ENCODE measurements at regions not wholly inside any gene's neighbourhood (a gene's known extent, or its start where the extent isn't known, plus 50 kb on each side); places are given as distances from the start of the nearest gene placed in this dataset.

DNA sequence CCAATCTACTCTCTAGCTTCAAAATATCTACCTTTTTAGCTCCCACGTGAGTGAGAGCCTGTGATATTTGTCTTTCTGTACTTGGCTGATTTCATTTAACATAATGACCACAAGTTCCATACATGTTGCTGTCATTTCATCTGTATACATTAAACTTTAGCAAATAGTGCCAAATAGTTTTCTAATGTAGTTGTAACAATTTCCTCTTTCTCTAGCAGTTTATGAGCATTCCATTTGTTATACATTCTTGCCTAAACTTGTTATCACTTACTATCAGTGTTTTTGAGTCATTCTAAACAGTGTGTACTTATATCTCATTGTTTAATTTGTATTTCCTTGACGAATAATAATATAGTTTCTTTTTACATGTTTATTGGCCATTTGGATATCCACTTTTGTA lies 77.2 kb downstream of the NEUROD6 start:
- H3K27me3 ChIP-seq (ENCODE audit: control insufficient read depth in 1 of 2, insufficient read depth in 2 of 2, low read length in 2 of 2): no peaks in the 10 kb centered on the region
- H3K79me2 ChIP-seq (ENCODE audit: insufficient read depth, low read length): no peaks in the 10 kb centered on the region
- no peak overlapping the region for H3K9ac ChIP-seq (ENCODE audit: insufficient read depth, low read depth, low read length)
- H3K4me1 ChIP-seq (ENCODE audit: insufficient read depth, low read length): no peaks in the 10 kb centered on the region
- no peak for FAIRE-seq
- H4K20me1 ChIP-seq (ENCODE audit: insufficient read depth, low read length): no peaks in the 10 kb centered on the region
- ATAC-seq: no peak
- H3K36me3 ChIP-seq (replicated peaks in 1 of 2; ENCODE audit: control insufficient read depth in 1 of 2, insufficient read depth in 2 of 2, low read length in 2 of 2): no peaks in the 10 kb centered on the region
- POLR2A ChIA-PET: no interaction called here
- no peak overlapping the region for H3K27ac ChIP-seq (ENCODE audit: extremely low read length, insufficient read depth, low read length)
- TF ChIP-seq PAX8 (CRISPR knock-in tag; IDR thresholded peaks at IDR 0.05; ENCODE audit: borderline replicate concordance) (no peak), ZFP1 (CRISPR knock-in tag; IDR thresholded peaks at IDR 0.05) (no peak), CBX5 (CRISPR knock-in tag; IDR thresholded peaks at IDR 0.05; ENCODE audit: borderline replicate concordance) (no peak), ZNF782 (CRISPR knock-in tag; IDR thresholded peaks at IDR 0.05; ENCODE audit: borderline replicate concordance) (no peak), ZNF101 (CRISPR knock-in tag; IDR thresholded peaks at IDR 0.05; ENCODE audit: borderline replicate concordance, low read depth) (no peak), EED (CRISPR knock-in tag; IDR thresholded peaks at IDR 0.05) (no peak), ZNF335 (CRISPR knock-in tag; IDR thresholded peaks at IDR 0.05) (no peak), ZNF678 (CRISPR knock-in tag; IDR thresholded peaks at IDR 0.05) (no peak), HDAC6 (IDR thresholded peaks at IDR 0.05; ENCODE audit: low read depth, low read length) (no peak)
- no peaks in the 10 kb centered on the region for H3K9me3 ChIP-seq (ENCODE audit: low read length)
- in situ Hi-C loops (cut with HindIII; ENCODE audit: extremely low pct_ligation_motif_present, low pct_unique_long_range_greater_than_20kb): no loop called here
- DNase-seq (ENCODE audit: low spot score): no peak
- H3K4me3 ChIP-seq (replicated peaks in 1 of 3; ENCODE audit: insufficient read depth in 1 of 3, low read depth in 2 of 3, low read length in 3 of 3): no peak overlapping the region
- CTCF ChIA-PET (ENCODE audit: low intra/inter-chr PET ratio, low total read pairs): no interaction called here
- H2AFZ ChIP-seq (ENCODE audit: low read length): no peak overlapping the region
- intact Hi-C loops (cut with micrococcal nuclease; ENCODE audit: unreplicated experiment): no loop called here
- no TSS peak for BruUV-seq (replicated peaks)
- no peak overlapping the region for H3K4me2 ChIP-seq (ENCODE audit: low read depth, low read length)
- 0% methylated on average over 2 of the region's 2 CpGs for WGBS (ENCODE audit: low lambda C conversion rate)

DNA sequence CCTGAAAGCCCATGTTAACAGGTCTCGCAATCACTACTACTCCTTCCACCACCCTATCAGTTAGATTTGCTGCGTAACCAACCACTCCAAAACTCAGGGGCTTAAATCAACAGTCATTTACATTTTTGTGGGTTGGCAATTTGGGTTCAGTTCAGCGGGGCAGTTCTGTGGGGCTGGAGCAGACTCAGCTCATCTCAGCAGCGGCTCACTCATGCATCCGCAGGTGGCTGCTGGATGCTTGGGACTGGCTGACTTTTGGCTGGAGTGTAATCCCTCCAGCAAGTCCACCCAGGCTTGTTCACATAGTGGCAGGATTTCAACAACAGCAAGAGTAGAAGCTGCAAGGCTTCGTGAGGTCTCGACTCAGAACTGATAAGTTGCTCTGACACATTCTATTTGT lies 79.2 kb downstream of the NEUROD6 start:
- Histone ChIP-seq H3K9ac (ENCODE audit: insufficient read depth, low read depth, low read length) (no peak overlapping the region), H3K4me2 (ENCODE audit: low read depth, low read length) (no peak overlapping the region), H3K4me1 (ENCODE audit: insufficient read depth, low read length) (no peaks in the 10 kb centered on the region), H3K27ac (ENCODE audit: extremely low read length, insufficient read depth, low read length) (no peak overlapping the region), H3K9me3 (ENCODE audit: low read length) (no peaks in the 10 kb centered on the region), H4K20me1 (ENCODE audit: insufficient read depth, low read length) (no peaks in the 10 kb centered on the region), H2AFZ (ENCODE audit: low read length) (peak overlapping the region; percentile 27), H3K36me3 (replicated peaks in 1 of 2; ENCODE audit: control insufficient read depth in 1 of 2, insufficient read depth in 2 of 2, low read length in 2 of 2) (no peaks in the 10 kb centered on the region), H3K79me2 (ENCODE audit: insufficient read depth, low read length) (no peaks in the 10 kb centered on the region), H3K4me3 (replicated peaks in 1 of 3; ENCODE audit: insufficient read depth in 1 of 3, low read depth in 2 of 3, low read length in 3 of 3) (no peak overlapping the region), H3K27me3 (ENCODE audit: control insufficient read depth in 1 of 2, insufficient read depth in 2 of 2, low read length in 2 of 2) (no peaks in the 10 kb centered on the region)
- WGBS (ENCODE audit: low lambda C conversion rate): 23% methylated on average over 2 of the region's 7 CpGs
- CTCF ChIA-PET (ENCODE audit: low intra/inter-chr PET ratio, low total read pairs): no interaction called here
- DNase-seq (ENCODE audit: low spot score): no peak
- no peak for FAIRE-seq
- POLR2A ChIA-PET: no interaction called here
- no peak for TF ChIP-seq ZNF253 (CRISPR knock-in tag; IDR thresholded peaks at IDR 0.05; ENCODE audit: borderline replicate concordance)
- no peak for TF ChIP-seq ZNF101 (CRISPR knock-in tag; IDR thresholded peaks at IDR 0.05; ENCODE audit: borderline replicate concordance, low read depth)
- TF ChIP-seq ZNF180 (CRISPR knock-in tag; IDR thresholded peaks at IDR 0.05; ENCODE audit: borderline replicate concordance, low read depth): no peak
- TF ChIP-seq MTF2 (CRISPR knock-in tag; IDR thresholded peaks at IDR 0.05; ENCODE audit: borderline replicate concordance): no peak
- TF ChIP-seq ZNF136 (CRISPR knock-in tag; IDR thresholded peaks at IDR 0.05; ENCODE audit: low read depth): no peak
- no peak for TF ChIP-seq ZNF263 (CRISPR knock-in tag; IDR thresholded peaks at IDR 0.05)
- TF ChIP-seq ZNF883 (CRISPR knock-in tag; IDR thresholded peaks at IDR 0.05; ENCODE audit: not compliant biosample characterization): no peak
- TF ChIP-seq, protein P1, sequence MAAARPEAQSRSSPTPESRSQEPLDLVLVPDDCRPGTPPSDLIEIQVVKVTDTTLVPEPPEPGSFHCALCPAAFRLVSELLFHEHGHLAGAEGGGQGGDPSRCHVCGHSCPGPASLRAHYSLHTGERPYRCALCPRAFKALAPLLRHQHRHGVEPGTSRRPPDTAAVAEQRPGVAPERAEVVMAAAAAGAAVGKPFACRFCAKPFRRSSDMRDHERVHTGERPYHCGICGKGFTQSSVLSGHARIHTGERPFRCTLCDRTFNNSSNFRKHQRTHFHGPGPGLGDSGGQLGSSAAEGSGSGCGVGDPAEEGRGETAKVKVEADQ (CRISPR knock-in tag; IDR thresholded peaks at IDR 0.05; ENCODE audit: borderline replicate concordance): no peak
- no peak for TF ChIP-seq PHF21A (CRISPR knock-in tag; IDR thresholded peaks at IDR 0.05)
- TF ChIP-seq ADNP (CRISPR knock-in tag; IDR thresholded peaks at IDR 0.05): no peak
- TF ChIP-seq ZNF432 (CRISPR knock-in tag; IDR thresholded peaks at IDR 0.05; ENCODE audit: borderline replicate concordance): no peak
- intact Hi-C loops (cut with micrococcal nuclease; ENCODE audit: unreplicated experiment): no loop called here
- no TSS peak for BruUV-seq (replicated peaks)
- in situ Hi-C loops (cut with HindIII; ENCODE audit: extremely low pct_ligation_motif_present, low pct_unique_long_range_greater_than_20kb): no loop called here
- ATAC-seq: no peak

Measured in HepG2 (cell line).